ENCODE measurements at regions not wholly inside any gene's neighbourhood (a gene's known extent, or its start where the extent isn't known, plus 50 kb on each side); places are given as distances from the start of the nearest gene placed in this dataset.

- TF ChIP-seq SNAI2 (CRISPR knock-in tag; IDR thresholded peaks at IDR 0.05) = no peak
Measured at GRCh38 chr1:221212926-221213325, 333.7 kb downstream of the HLX start (continued).

- no peak for TF ChIP-seq GLIS3 (CRISPR knock-in tag; IDR thresholded peaks at IDR 0.05)
- no peak for TF ChIP-seq ARNTL (CRISPR knock-in tag; IDR thresholded peaks at IDR 0.05; ENCODE audit: borderline replicate concordance, low read depth)
- TF ChIP-seq ISL1 (CRISPR knock-in tag; IDR thresholded peaks at IDR 0.05) = no peak
- no peak for TF ChIP-seq CREB5 (CRISPR knock-in tag; IDR thresholded peaks at IDR 0.05; ENCODE audit: low read depth)
- TF ChIP-seq, protein P1, sequence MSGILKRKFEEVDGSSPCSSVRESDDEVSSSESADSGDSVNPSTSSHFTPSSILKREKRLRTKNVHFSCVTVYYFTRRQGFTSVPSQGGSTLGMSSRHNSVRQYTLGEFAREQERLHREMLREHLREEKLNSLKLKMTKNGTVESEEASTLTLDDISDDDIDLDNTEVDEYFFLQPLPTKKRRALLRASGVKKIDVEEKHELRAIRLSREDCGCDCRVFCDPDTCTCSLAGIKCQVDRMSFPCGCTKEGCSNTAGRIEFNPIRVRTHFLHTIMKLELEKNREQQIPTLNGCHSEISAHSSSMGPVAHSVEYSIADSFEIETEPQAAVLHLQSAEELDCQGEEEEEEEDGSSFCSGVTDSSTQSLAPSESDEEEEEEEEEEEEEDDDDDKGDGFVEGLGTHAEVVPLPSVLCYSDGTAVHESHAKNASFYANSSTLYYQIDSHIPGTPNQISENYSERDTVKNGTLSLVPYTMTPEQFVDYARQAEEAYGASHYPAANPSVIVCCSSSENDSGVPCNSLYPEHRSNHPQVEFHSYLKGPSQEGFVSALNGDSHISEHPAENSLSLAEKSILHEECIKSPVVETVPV (CRISPR knock-in tag; IDR thresholded peaks at IDR 0.05) = no peak
- TF ChIP-seq RARB (CRISPR knock-in tag; IDR thresholded peaks at IDR 0.05) = no peak
- TF ChIP-seq ZC3H10 (CRISPR knock-in tag; IDR thresholded peaks at IDR 0.05) = no peak
- ATAC-seq = peak; percentile 79
Measured at GRCh38 chr1:221217029-221217428, 337.8 kb downstream of the HLX start.

DNA sequence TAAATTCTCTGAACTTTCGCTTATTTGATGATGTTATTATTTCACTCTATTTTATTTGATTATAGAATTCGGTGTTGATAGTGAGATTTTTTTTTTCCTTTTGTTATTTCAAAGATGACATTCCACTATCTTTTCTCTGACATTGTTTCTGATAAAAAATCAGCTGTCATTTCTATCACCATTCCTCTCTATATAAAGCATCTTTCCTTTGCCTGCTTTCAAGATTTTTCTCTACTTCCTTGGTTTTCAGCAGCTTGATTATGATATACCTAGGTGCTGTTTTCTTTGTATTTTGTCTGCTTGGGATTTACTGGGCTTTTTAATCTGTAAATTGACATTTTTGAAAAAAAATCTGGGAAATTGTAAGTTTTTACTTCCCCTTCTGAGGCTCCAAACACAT is 344.0 kb downstream of the HLX start:
- ATAC-seq = no peak
- TF ChIP-seq SNAI2 (CRISPR knock-in tag; IDR thresholded peaks at IDR 0.05) = no peak
- TF ChIP-seq TOX (CRISPR knock-in tag; IDR thresholded peaks at IDR 0.05; ENCODE audit: borderline replicate concordance) = 0 out of 2 replicates have a peak, but pooled peaks have one; percentile 13
- TF ChIP-seq ZFP30 (CRISPR knock-in tag; IDR thresholded peaks at IDR 0.05) = no peak
- no peak for TF ChIP-seq ZNF8 (CRISPR knock-in tag; IDR thresholded peaks at IDR 0.05)
- TF ChIP-seq ISL1 (CRISPR knock-in tag; IDR thresholded peaks at IDR 0.05) = no peak

DNA sequence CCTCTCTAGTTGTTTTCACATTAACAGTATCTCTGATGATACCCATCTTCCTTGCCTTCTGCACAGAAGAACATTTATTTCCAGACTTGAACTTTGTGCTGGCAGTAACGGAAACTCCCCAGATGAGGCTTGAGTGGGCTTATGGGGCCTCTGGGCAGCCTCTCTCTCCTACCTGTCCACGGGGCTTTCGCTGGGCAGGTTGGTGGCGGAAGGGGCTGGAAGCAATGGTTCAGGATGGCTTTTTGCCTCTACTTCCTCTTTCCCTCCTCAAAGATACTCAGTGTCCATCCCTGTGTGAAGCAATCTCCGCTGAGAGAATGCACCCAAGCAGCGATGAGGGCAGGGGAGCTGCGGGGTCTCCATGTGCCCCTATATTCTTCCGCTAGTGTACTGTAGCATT is 348.2 kb downstream of the HLX start:
- TF ChIP-seq GLIS3 (CRISPR knock-in tag; IDR thresholded peaks at IDR 0.05) = no peak
- TF ChIP-seq ARNTL (CRISPR knock-in tag; IDR thresholded peaks at IDR 0.05; ENCODE audit: borderline replicate concordance, low read depth) = no peak
- TF ChIP-seq RARB (CRISPR knock-in tag; IDR thresholded peaks at IDR 0.05) = no peak
- no peak for TF ChIP-seq ISL1 (CRISPR knock-in tag; IDR thresholded peaks at IDR 0.05)
- no peak for TF ChIP-seq PPARA (CRISPR knock-in tag; IDR thresholded peaks at IDR 0.05; ENCODE audit: borderline replicate concordance)
- TF ChIP-seq ZC3H10 (CRISPR knock-in tag; IDR thresholded peaks at IDR 0.05) = no peak
- no peak for TF ChIP-seq OSR1 (CRISPR knock-in tag; IDR thresholded peaks at IDR 0.05)
- TF ChIP-seq ZFP3 (CRISPR knock-in tag; IDR thresholded peaks at IDR 0.05) = no peak
- no peak for TF ChIP-seq ZFP30 (CRISPR knock-in tag; IDR thresholded peaks at IDR 0.05)
- no peak for TF ChIP-seq PATZ1 (CRISPR knock-in tag; IDR thresholded peaks at IDR 0.05; ENCODE audit: borderline replicate concordance)
- ATAC-seq = no peak

DNA sequence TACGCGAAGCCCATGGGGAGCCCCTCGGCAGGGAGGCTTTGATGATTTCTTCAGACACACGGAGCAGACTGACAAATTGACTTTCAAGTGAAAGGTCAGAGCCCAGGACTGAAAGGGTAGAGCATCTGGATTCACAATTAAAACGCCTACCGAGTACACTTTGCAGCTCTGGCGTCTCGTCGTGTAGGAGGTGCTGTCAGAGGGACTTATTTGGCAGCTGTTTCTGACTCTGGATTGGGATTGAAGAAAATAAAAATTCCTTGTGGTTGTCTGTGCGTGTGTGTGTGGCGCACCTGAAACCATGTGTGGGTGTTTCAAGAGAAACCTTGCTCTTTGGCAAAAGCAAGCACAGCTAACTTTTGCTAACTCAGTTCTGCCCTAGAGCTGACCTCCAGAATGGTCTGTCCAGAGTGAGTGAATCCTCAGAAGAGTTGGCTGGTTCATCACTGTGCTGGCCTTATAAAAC is 348.7 kb downstream of the HLX start:
- TF ChIP-seq ZFP30 (CRISPR knock-in tag; IDR thresholded peaks at IDR 0.05) (no peak), POU6F1 (CRISPR knock-in tag; IDR thresholded peaks at IDR 0.05; ENCODE audit: borderline replicate concordance, low read depth) (no peak), ZNF8 (CRISPR knock-in tag; IDR thresholded peaks at IDR 0.05) (no peak), CSDC2 (CRISPR knock-in tag; IDR thresholded peaks at IDR 0.05) (no peak), TOX (CRISPR knock-in tag; IDR thresholded peaks at IDR 0.05; ENCODE audit: borderline replicate concordance) (no peak), SNAI2 (CRISPR knock-in tag; IDR thresholded peaks at IDR 0.05) (no peak), RARB (CRISPR knock-in tag; IDR thresholded peaks at IDR 0.05) (no peak), OSR1 (CRISPR knock-in tag; IDR thresholded peaks at IDR 0.05) (no peak), ZFP3 (CRISPR knock-in tag; IDR thresholded peaks at IDR 0.05) (no peak)
- no peak for ATAC-seq

- TF ChIP-seq TCF4 (CRISPR knock-in tag; IDR thresholded peaks at IDR 0.05; ENCODE audit: borderline replicate concordance) = no peak
- no peak for TF ChIP-seq ESRRG (CRISPR knock-in tag; IDR thresholded peaks at IDR 0.05)
- no peak for TF ChIP-seq PPARA (CRISPR knock-in tag; IDR thresholded peaks at IDR 0.05; ENCODE audit: borderline replicate concordance)
- TF ChIP-seq TOX (CRISPR knock-in tag; IDR thresholded peaks at IDR 0.05; ENCODE audit: borderline replicate concordance) = no peak
- TF ChIP-seq ZNF70 (CRISPR knock-in tag; IDR thresholded peaks at IDR 0.05) = no peak
- no peak for TF ChIP-seq ZNF565 (CRISPR knock-in tag; conservative IDR thresholded peaks at IDR 0.05; ENCODE audit: low read depth)
- TF ChIP-seq SNAI2 (CRISPR knock-in tag; IDR thresholded peaks at IDR 0.05) = no peak
- TF ChIP-seq ZFP3 (CRISPR knock-in tag; IDR thresholded peaks at IDR 0.05) = no peak
- ATAC-seq = no peak
Measured at GRCh38 chr1:221228594-221228993, 349.4 kb downstream of the HLX start.
